Left cardiac atrium (tissue), 4 donors: ENCODE measurements at regions not wholly inside any gene's neighbourhood (a gene's known extent, or its start where the extent isn't known, plus 50 kb on each side); places are given as distances from the start of the nearest gene placed in this dataset.

ENCODE experiments used
- ATAC-seq, 2 donors: fragments of 200-7000 bp; cut with Tn5 transposase; one replicate each; pipeline ENCODE4 v1.9.1; 2020; ENCODE audit warnings: mild to moderate bottlenecking in 2 of 2, moderate library complexity in 2 of 2
- DNase-seq: peaks from one replicate; pipeline ENCODE4 v3.0.0-alpha.2; 2020
- intact Hi-C, 2 donors: fragments of 100-400 bp; cut with DNase I; formaldehyde crosslinking; loops; one replicate each; pipeline versions ENCODE4 v1.14.1 to v1.15.1; 2022 to 2023
- donor health status: DM: no; HTN: yes; CAD: no.
- donor health status: DM: no; HTN: yes; CAD: no; lungs with severe emphysema.
- donor health status: DM: yes; HTN: yes; CAD: no.
- donor health status: Dilated cardiomyopathy.

DNA sequence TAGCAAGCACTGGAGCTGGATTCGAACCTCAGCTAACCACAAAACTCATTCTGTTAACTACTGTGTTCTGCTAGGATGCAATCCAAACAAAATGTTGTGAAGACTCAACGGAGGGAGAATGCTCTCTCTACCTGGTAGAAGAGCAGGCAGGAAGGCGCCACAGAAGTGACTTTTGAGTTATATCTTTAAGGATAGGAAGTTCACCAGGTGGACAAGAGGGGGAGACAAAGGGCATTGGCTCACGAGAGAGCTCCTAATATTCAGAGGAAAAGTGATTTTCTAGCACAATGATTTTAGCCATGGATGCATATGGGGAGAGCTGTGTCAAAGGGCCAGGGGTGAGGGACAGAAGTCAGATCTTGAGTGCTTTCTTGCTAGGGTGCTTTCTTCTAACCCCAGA, 108.4 kb upstream of the MAFB start:
- DNase-seq, result no peak
- intact Hi-C loops, result no loop called here

DNA sequence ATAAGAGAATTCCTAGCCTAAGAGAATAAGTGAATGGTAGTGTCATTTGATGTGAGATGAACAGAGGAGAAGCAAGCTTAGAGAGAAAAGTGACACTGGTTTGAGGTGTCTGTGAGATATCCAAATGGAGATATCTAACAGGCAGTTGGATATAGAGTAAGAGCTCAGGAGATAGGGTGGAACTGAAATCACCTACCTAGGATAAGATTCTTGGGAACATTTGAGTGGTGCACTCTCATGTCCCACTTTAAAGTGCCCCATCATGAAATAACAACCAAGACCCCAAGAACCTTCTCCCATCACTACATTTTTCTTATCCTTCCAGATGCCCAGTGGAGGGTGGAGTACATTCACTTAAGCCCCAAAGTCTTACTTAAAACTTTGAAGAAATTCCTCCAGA, 109.0 kb upstream of the MAFB start:
- intact Hi-C loops, result no loop called here
- no peak for ATAC-seq
- DNase-seq, result no peak

More for the DNA sequence above, 108.4 kb upstream of the MAFB start:
- no peak for ATAC-seq

DNA sequence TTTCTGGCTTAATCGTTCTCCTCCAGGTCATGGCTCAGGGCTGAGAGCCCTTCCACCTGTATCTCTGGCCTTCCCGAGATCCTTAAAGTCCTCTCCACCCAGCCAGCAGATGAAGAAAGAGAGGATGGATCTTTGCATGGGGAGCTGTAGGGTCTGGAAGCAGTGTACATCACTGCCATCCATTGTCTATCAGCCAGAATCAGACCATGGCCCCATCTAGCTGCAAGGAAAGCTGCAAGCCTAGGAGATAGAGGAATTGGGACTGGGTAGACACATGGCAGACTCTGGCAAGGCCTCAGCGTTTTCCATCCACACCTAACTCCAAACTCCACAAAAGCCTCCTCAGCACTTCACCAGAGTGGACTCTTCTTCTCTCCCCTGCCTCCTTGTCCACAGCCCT, 113.8 kb upstream of the MAFB start:
- no peak for ATAC-seq
- intact Hi-C loops, result no loop called here

DNA sequence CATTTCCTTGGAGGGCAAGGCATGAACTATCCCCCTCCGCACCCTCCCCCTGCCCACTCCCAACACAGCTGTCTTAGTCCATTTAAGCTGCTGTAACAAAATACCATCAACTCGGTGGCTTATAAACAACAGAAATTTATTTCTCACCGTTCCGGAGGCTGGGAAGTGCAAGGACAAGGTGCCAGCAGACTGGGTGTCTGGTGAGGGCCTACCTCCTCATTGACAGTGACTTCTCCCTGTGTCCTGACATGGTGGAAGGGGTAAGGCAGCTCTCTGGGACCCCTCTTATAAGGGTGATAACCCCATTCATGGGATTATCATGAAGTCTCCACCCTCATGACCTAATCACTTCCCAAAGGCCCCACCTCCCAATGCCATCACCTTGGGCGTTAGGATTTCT, 114.3 kb upstream of the MAFB start:
- DNase-seq (no peak), ATAC-seq (no peak)
- intact Hi-C loops, result no loop called here

More for the DNA sequence above, 113.8 kb upstream of the MAFB start:
- DNase-seq, result no peak

DNA sequence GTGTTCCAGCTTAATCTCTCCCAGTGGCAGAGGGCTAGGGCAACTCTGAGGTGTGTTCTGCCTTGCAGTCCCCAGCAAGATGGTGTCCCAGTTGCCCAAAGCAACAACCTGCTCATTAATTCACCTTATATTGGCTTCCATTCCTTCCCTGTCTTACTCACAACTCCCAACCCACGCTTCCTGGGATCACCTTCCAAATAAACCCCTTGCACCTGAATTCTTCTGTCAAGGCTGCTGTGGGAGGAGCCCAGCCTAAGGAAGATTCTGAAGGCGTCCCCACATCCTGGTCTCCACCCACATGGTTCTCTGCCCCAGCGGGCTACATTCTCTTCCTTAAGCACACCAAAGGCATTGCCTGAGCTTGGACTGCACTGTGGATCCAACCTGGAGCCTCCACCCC, 116.6 kb upstream of the MAFB start:
- intact Hi-C loops, result no loop called here
- no peak for ATAC-seq
- DNase-seq, result no peak

DNA sequence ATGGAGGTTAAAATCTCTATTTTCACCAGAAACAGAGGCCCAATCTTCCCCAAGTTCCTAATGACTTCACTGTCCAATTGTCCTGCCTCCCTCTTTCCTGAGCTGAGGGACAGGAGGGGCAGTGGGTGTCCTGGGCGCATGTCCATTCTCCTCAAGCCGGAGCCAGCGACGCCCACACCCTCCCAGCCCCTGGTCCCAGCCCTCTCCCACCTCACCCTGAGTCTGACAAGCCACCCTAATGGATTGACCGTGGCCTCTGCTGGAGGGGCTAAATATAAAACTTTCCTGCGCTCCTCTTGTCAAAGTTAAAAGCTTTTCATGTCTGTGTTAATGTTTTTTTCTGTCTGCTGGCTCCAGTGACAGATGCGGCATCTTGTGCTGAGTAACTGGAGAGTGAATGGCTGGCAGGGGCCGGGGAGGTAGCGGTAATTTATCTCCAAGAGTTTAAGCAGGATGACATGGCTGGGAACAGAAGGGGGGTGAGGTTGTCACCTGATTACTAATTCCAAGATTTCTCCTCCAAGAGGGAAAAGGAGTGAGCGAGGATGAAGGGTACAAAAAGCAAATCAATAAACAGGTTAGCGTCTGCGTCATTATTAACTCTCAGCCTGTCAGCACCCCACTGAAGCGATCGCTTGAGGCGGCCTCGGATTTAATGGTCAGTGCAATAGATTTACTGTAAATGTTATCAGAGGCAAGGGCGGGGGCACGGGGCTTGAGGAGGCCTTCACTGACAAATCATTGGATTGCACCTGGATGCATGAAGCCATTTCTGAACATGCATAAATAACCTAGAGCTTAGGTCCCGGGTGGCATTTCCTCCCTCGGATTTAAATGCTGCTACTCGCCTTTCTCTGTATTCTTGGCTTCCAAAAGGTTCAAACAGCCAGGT, 118.1 kb upstream of the MAFB start:
- no peak for DNase-seq
- ATAC-seq, result no peak
- intact Hi-C loops, result no loop called here

DNA sequence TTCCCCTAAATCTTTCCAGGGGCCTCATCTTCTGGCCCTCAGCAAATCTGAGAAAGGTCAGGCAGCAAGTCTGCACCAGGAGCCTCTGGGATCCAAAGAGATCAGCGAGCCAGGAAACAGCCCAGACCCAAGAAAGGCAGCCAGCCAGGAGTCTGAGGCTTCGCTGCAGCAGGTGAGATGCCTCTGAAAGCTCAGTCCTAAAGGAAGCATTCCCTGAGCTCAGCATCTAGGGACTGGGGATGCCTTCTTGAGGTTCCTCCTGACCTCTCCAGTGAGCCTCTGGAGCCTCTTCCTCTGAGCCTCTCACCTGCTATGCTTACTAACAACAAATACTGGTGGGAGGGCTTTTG, 118.8 kb upstream of the MAFB start:
- DNase-seq (no peak), ATAC-seq (no peak)
- intact Hi-C loops, result no loop called here

DNA sequence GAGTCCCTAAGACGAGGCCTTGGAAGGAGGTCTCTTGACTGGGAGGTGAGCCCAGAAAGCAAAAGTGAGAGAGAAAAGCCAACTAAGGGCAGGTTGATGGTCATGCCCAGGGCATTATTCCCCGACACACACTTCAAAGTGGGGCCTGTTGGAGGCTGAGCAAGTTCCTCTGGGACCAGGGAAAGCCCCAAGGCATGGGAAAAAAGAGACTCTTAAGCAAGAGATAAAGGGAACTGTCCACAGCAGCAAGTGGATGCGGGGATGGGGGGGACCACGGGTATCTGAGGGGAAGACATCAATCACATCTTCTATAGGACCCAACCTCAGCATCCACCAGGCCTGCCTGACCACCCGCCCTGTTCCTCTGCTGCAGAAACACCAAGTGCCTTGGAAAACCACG, 119.9 kb upstream of the MAFB start:
- intact Hi-C loops, result no loop called here
- DNase-seq (no peak), ATAC-seq (no peak)

DNA sequence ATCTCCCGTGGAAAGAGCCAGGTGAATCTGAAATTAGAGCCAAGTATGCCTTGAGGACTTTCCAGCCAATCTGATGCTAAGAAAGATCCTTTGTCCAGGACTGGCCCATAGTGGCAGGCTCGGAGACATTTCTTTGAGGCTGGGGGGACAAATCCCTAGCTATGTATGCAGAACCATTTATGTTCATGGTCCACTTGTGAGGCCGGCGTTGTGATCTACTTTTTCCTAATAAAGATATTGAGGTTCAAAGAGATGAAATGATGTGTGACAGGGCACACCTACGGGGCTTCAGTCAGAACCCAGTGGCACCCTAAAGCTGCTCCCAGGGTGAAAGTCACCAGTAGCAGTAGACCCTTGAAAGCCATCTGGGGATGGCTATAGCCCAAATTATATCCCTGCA, 120.3 kb upstream of the MAFB start:
- no peak for ATAC-seq
- no peak for DNase-seq
- intact Hi-C loops, result no loop called here

DNA sequence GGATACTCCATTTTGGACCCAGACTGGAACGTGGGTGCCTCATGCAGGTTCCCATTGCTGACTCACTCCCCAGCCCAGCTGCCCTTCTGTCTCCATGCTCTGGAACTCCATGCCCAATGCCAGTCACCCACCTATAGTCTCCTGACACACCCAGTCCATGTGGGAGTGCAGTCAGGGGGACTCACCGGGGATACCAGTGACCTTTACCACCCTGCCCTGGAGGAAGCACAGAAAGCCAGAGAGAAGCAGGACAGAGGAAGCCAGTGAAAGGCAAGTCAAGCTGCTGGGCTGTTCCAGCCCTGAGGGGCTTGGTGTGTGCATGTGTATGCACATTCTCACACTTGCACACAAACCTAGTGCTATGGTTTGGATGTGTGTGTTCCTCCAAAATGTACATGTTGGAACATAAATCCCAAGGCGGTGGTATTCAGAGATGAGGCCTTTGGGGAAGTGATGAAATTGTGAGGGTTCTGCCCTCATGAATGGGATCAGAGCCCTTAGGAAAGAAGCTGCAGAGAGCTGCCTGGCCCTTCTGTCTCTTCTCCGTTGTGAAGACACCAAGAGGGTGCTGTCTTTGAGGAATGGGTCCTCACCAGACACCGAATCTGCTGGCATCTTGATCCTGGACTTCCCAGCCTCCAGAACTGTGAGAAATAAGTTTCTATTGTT, 121.4 kb upstream of the MAFB start:
- ATAC-seq (no peak), DNase-seq (no peak)
- intact Hi-C loops, result no loop called here

DNA sequence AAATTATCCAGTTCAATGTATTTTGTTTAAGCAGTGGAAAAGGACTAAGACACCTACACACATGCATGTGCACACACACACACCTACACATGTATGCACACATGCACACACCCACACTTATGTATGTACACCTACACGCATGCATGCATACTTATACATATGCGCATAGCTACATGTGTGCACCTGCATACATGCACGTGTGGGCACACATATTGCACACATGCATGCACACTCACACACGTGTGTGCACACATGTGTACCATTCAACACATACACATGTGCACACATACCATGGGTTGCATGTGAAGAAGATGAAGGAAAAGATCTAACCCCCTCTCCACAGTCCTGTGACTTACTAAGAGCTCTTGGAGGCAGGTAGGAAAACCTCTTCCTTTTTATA, 122.0 kb upstream of the MAFB start:
- no peak for DNase-seq

DNA sequence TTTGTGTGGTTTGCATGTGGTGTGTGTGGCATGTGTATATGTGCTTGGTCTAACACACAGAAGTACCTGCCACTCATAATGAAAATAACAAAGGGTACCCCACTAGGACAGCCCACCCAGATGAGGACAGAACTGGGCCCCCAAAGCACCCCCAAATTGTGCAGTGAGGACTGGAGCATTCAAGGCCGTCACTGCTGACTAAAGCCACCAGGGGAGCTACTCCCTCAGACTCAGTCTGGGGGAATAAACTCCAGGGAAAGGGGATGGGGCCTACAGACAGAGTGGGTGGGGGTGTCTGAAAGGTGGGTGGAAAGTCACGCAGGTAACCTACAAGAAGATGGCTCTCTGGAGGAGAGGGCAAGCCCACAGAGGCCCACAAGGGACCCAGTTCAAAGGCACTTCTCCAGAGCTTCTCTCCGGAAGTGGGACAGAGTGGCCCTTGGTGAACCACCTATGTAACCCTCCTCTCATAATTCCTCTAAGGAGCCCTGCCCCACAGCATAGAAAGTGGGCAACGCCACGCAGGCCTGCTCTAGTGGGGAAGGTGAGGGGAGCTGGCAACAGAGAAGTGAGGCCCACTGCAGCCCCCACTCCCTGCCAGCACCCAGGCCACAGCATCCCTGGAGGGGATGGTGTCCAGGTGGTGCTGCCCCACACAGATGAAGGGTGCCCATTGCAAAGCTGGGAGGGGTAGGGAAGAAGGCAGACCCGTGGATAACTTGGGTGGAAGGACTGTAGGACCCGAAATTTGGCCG, 122.8 kb upstream of the MAFB start:
- DNase-seq (no peak), ATAC-seq (no peak)
- intact Hi-C loops, result no loop called here

More for the DNA sequence above, 122.0 kb upstream of the MAFB start:
- no peak for ATAC-seq
- intact Hi-C loops, result no loop called here

DNA sequence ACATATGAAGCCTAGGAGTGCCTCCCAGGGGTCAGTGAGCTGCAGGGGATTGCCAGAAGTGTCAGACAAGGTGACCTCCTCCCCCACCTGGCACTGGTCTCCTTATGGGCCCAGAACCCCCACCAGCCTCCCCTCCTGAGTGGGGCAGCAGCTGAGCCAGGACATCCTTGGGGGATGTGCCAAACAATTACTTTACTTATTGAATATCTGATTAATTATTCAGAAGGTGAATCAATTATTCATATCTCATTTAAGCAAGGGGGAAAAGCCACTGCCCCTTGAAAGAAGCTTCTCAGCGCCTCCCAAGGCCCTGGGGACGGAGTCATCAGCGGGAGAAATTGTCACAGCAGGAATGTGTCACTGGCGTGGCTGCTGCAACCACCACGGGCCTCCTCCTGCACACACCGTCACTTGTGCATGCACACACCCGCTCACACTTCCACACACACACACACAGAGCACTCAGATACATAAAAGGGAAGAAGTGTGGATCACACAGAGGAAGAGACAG, 123.4 kb upstream of the MAFB start:
- no peak for ATAC-seq
- DNase-seq, result no peak
- intact Hi-C loops, result no loop called here

DNA sequence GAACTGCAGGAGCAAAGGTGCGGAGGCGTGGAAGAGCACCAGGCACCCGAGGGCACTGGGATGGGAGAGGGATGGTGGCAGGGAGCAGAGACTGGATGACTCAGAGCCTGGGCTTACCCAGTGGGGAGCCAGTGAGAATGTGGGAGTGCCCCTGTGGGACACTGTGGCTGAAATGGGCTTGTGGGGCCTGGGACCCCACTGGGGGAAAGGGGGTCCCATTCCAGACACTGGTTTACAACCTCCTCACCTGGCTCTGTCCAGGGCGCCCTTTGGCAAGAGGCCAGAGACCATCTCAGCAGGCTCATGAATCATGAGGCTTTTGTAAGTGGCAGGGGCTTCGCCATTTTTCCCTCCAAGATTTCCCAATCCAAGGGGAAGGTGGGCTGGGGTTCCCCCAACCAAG, 124.0 kb upstream of the MAFB start:
- DNase-seq, result no peak

DNA sequence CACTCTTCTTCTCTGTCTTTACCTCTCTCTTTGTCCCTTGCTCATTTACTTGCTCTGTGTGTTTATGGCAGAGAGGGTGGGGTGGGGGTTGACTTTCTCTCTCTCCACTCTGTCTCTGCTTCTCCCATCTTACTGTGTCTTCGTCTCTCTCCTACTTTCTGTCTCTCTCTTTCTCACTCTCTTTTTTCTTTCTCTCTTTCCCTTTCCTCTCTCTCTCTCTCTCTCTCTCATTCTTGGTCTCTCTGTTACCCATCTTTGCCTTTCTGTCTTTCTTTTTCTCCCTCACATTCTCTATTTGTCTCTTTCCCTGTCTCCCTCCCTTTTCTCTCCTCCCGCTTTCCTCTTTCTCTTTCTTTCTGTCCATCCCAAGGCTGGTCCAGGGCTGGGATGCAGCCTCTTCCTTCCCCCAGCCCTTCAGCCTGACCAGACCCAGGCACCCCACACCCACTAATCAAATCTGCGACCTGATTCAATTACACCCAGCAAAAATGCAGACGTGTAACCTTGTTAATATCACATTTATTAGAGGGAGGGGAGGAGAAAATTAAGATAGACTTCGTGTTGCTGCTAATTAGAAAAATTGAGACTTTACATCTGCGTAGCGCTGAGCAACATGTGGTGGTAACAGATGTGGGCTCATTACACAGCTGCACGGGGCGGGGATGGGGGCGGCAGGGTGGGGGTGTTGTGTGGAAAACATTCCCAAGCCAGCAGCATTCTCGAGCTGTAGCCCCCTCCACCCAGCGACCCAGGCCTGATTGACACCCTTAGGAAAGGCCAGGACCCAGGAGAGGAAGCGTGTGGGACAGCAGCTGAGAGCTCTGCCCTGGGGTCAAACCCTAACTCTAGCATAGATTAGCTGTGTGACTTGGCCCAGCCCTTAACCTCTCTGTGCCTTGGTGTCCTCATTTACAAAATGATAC, 124.9 kb upstream of the MAFB start:
- ATAC-seq (no peak), DNase-seq (no peak)
- intact Hi-C loops, result no loop called here

More for the DNA sequence above, 124.0 kb upstream of the MAFB start:
- no peak for ATAC-seq
- intact Hi-C loops, result no loop called here

DNA sequence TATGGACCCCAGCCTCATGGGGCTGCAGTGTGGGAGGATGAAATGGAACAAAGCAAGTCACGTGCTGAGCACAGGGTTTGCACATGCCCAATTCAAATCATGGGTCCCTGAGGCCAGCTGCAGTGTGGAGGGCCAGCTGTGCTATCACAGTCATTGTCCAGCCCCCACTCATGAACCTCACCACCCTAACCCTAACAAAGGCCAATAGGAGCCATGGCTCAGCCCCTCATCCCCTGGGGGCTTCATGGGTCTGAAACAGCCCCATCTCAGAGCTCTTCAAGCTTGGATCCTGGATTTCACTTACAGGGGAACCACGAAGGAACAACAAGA, 125.6 kb upstream of the MAFB start:
- intact Hi-C loops, result no loop called here
- DNase-seq (no peak), ATAC-seq (no peak)

DNA sequence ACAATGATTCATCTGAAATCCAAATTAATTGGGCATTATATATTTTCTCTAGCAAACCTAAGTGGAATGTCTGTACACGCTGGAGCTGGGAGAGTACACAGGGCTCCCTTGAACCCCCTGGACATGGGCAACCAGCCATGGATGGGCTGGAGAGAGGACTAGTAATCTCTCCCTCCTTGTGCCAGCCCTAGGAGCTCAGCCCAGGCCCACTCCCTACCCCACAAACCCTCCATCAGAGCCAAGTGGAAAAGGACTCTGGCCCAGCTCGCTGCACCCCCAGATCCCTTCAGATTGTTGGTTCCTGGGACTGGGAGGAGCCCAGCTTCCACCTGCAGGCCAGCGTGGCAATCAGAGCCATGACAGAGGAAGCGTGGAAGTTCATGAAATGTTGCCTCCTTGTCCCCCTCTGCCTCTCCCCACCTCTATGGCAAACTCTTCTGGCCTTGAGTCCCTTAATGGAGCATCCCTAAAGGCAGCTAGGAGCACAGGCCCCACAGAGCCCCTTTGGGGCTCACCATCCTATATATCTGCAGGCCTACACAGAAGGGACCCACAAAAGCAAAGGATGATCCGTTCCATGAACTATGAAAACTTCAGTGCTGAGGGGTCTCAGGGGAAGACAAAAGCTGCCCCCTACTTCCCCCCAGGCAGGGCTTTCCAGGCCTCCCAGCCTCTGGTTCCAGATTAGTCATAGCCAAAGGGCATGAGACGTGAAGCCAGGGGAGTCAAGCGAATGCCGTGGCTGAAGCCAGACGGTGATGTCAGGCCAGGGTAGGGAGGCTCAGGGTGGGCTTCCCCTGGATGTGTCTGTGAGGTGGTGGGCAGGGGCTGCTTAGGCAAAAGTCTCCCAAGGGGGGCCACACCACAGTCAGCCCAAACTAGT, 126.4 kb upstream of the MAFB start:
- ATAC-seq, result no peak
- no peak for DNase-seq
- intact Hi-C loops, result no loop called here

DNA sequence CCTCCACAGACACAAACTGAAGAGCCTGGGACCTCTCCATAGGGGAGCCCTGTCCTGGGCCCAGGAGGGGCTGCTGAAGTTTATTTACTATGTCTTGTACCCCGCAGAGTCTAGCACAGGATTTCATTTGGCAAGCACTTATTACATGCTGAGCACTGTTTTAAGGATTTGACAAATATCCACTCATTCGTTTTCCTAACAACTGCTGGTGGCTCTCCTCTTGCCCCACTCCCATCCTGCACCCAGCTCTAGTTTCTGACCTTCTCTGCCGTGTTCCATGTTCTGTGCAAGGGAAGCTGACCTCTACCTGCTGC, 127.0 kb upstream of the MAFB start:
- no peak for DNase-seq
- intact Hi-C loops, result no loop called here
- ATAC-seq, result no peak
